ENCODE measurements at regions not wholly inside any gene's neighbourhood (a gene's known extent, or its start where the extent isn't known, plus 50 kb on each side); places are given as distances from the start of the nearest gene placed in this dataset.

DNA sequence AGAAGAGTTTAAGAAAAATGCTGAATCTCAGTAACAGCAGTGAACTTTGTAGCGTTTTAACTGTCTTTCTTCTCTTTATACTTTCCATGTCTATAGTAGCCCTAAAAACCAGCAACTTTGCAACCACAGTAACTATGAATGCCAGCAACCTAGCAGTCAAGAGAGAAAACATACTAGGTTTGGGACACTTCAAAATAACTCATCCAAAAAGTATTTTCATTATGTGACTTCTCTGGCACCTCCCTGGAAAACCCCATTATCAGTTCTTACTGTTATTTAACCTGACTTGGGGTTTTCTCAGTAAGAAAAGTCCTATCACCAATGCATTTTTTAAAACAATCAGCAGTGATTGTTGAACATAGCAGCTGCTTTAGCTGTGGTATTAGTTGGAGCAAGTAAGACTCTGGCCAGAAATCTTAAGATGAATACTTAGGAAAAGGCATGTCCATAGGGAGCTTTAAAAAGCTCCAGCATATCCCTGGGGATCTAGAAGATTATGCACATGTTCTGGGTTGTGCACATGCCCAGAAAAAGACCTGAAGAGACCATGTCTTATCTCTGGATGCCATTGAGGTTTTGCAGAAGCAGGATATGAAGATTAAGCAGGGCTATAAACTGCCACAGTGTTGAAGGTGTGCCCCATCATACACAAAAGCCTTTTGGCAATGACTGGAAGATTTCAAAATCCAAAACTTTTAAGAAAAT is 411.3 kb downstream of the CMPK2 start:
- peaks cover 32% of the 10 kb centered on the region for H3K36me3 Mint-ChIP-seq (ENCODE audit: unreplicated experiment)
- H3K4me3 Mint-ChIP-seq (ENCODE audit: unreplicated experiment): no peak overlapping the region
- no peak for DNase-seq
- no peak overlapping the region for H3K27ac Mint-ChIP-seq (ENCODE audit: unreplicated experiment)
- H3K9me3 Mint-ChIP-seq (ENCODE audit: unreplicated experiment): peaks cover 14% of the 10 kb centered on the region
- no peaks in the 10 kb centered on the region for H3K4me1 Mint-ChIP-seq (ENCODE audit: low read depth, unreplicated experiment)
- TF ChIP-seq, protein P1, sequence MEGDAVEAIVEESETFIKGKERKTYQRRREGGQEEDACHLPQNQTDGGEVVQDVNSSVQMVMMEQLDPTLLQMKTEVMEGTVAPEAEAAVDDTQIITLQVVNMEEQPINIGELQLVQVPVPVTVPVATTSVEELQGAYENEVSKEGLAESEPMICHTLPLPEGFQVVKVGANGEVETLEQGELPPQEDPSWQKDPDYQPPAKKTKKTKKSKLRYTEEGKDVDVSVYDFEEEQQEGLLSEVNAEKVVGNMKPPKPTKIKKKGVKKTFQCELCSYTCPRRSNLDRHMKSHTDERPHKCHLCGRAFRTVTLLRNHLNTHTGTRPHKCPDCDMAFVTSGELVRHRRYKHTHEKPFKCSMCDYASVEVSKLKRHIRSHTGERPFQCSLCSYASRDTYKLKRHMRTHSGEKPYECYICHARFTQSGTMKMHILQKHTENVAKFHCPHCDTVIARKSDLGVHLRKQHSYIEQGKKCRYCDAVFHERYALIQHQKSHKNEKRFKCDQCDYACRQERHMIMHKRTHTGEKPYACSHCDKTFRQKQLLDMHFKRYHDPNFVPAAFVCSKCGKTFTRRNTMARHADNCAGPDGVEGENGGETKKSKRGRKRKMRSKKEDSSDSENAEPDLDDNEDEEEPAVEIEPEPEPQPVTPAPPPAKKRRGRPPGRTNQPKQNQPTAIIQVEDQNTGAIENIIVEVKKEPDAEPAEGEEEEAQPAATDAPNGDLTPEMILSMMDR (IDR thresholded peaks at IDR 0.05; ENCODE audit: partially characterized antibody, unreplicated experiment): no peak
- peaks cover 5% of the 10 kb centered on the region for H3K27me3 Mint-ChIP-seq (ENCODE audit: unreplicated experiment)

GRCh38 chr2:6459138-6459537 is 406.6 kb downstream of the CMPK2 start:
- no peak overlapping the region for H3K4me3 Mint-ChIP-seq (ENCODE audit: unreplicated experiment)
- peaks cover 14% of the 10 kb centered on the region for H3K9me3 Mint-ChIP-seq (ENCODE audit: unreplicated experiment)
- no peak overlapping the region for H3K27ac Mint-ChIP-seq (ENCODE audit: unreplicated experiment)
- peaks cover 30% of the 10 kb centered on the region for H3K36me3 Mint-ChIP-seq (ENCODE audit: unreplicated experiment)
- peaks cover 7% of the 10 kb centered on the region for H3K27me3 Mint-ChIP-seq (ENCODE audit: unreplicated experiment)
- TF ChIP-seq, protein P1 (IDR thresholded peaks at IDR 0.05; ENCODE audit: partially characterized antibody, unreplicated experiment): no peak
- no peak for DNase-seq
- H3K4me1 Mint-ChIP-seq (ENCODE audit: low read depth, unreplicated experiment): peaks cover 5% of the 10 kb centered on the region

- H3K27ac Mint-ChIP-seq (ENCODE audit: unreplicated experiment): no peak overlapping the region
- TF ChIP-seq, protein P1 (IDR thresholded peaks at IDR 0.05; ENCODE audit: partially characterized antibody, unreplicated experiment): no peak
- H3K4me1 Mint-ChIP-seq (ENCODE audit: low read depth, unreplicated experiment): no peaks in the 10 kb centered on the region
- no peaks in the 10 kb centered on the region for H3K9me3 Mint-ChIP-seq (ENCODE audit: unreplicated experiment)
- no peaks in the 10 kb centered on the region for H3K27me3 Mint-ChIP-seq (ENCODE audit: unreplicated experiment)
- no peak for DNase-seq
- peaks cover 6% of the 10 kb centered on the region for H3K36me3 Mint-ChIP-seq (ENCODE audit: unreplicated experiment)
- H3K4me3 Mint-ChIP-seq (ENCODE audit: unreplicated experiment): no peak overlapping the region
These were observed 395.2 kb downstream of the CMPK2 start for GRCh38 chr2:6470518-6470917.

- no peaks in the 10 kb centered on the region for H3K27me3 Mint-ChIP-seq (ENCODE audit: unreplicated experiment)
- H3K36me3 Mint-ChIP-seq (ENCODE audit: unreplicated experiment): peaks cover 6% of the 10 kb centered on the region
- H3K9me3 Mint-ChIP-seq (ENCODE audit: unreplicated experiment): no peaks in the 10 kb centered on the region
- TF ChIP-seq, protein P1 (IDR thresholded peaks at IDR 0.05; ENCODE audit: partially characterized antibody, unreplicated experiment): no peak
- no peak for DNase-seq
- H3K4me1 Mint-ChIP-seq (ENCODE audit: low read depth, unreplicated experiment): peaks cover 1% of the 10 kb centered on the region
- no peak overlapping the region for H3K27ac Mint-ChIP-seq (ENCODE audit: unreplicated experiment)
- no peak overlapping the region for H3K4me3 Mint-ChIP-seq (ENCODE audit: unreplicated experiment)
These were observed 394.3 kb downstream of the CMPK2 start for GRCh38 chr2:6471419-6471818.

Measured in glutamatergic neuron (in vitro differentiated cells).